ENCODE measurements at regions not wholly inside any gene's neighbourhood (a gene's known extent, or its start where the extent isn't known, plus 50 kb on each side); places are given as distances from the start of the nearest gene placed in this dataset.

GRCh38 chr5:133734916-133735315 is 122.6 kb upstream of the FSTL4 start:
- Mint-ChIP-seq H3K4me1 (no peaks in the 10 kb centered on the region), H3K27me3 (peaks cover 47% of the 10 kb centered on the region), H3K36me3 (ENCODE audit: low read depth) (no peaks in the 10 kb centered on the region), H3K4me3 (no peak overlapping the region), H3K27ac (no peak overlapping the region)
- no peaks in the 10 kb centered on the region for H3K9me3 ChIP-seq (ENCODE audit: control insufficient read depth, low read length, poor library complexity, severe bottlenecking)
- ATAC-seq (no peak), DNase-seq (no peak)

GRCh38 chr5:133732536-133732935 is 120.2 kb upstream of the FSTL4 start:
- Mint-ChIP-seq H3K36me3 (ENCODE audit: low read depth) (no peaks in the 10 kb centered on the region), H3K27ac (no peak overlapping the region), H3K27me3 (peaks cover 30% of the 10 kb centered on the region), H3K4me1 (no peaks in the 10 kb centered on the region), H3K4me3 (no peak overlapping the region)
- no peak for DNase-seq
- H3K9me3 ChIP-seq (ENCODE audit: control insufficient read depth, low read length, poor library complexity, severe bottlenecking), result no peaks in the 10 kb centered on the region
- no peak for ATAC-seq

GRCh38 chr5:133731951-133732350 is 119.6 kb upstream of the FSTL4 start:
- H3K4me1 Mint-ChIP-seq, result no peaks in the 10 kb centered on the region
- H3K4me3 Mint-ChIP-seq, result no peak overlapping the region
- peaks cover 30% of the 10 kb centered on the region for H3K27me3 Mint-ChIP-seq
- no peaks in the 10 kb centered on the region for H3K9me3 ChIP-seq (ENCODE audit: control insufficient read depth, low read length, poor library complexity, severe bottlenecking)
- ATAC-seq (no peak), DNase-seq (no peak)
- H3K27ac Mint-ChIP-seq, result no peak overlapping the region
- no peaks in the 10 kb centered on the region for H3K36me3 Mint-ChIP-seq (ENCODE audit: low read depth)

GRCh38 chr5:133730866-133731265 is 118.5 kb upstream of the FSTL4 start:
- ATAC-seq (no peak), DNase-seq (no peak)
- H3K4me1 Mint-ChIP-seq, result no peaks in the 10 kb centered on the region
- no peaks in the 10 kb centered on the region for H3K36me3 Mint-ChIP-seq (ENCODE audit: low read depth)
- H3K27me3 Mint-ChIP-seq, result peaks cover 27% of the 10 kb centered on the region
- H3K4me3 Mint-ChIP-seq, result no peak overlapping the region
- no peak overlapping the region for H3K27ac Mint-ChIP-seq
- H3K9me3 ChIP-seq (ENCODE audit: control insufficient read depth, low read length, poor library complexity, severe bottlenecking), result no peaks in the 10 kb centered on the region

GRCh38 chr5:133730346-133730745 is 118.0 kb upstream of the FSTL4 start:
- ATAC-seq (no peak), DNase-seq (no peak)
- peaks cover 23% of the 10 kb centered on the region for H3K27me3 Mint-ChIP-seq
- no peak overlapping the region for H3K27ac Mint-ChIP-seq
- no peaks in the 10 kb centered on the region for H3K36me3 Mint-ChIP-seq (ENCODE audit: low read depth)
- H3K4me3 Mint-ChIP-seq, result no peak overlapping the region
- H3K4me1 Mint-ChIP-seq, result no peaks in the 10 kb centered on the region
- H3K9me3 ChIP-seq (ENCODE audit: control insufficient read depth, low read length, poor library complexity, severe bottlenecking), result no peaks in the 10 kb centered on the region

GRCh38 chr5:133729800-133730199 is 117.5 kb upstream of the FSTL4 start:
- peaks cover 21% of the 10 kb centered on the region for H3K27me3 Mint-ChIP-seq
- H3K4me1 Mint-ChIP-seq, result no peaks in the 10 kb centered on the region
- no peaks in the 10 kb centered on the region for H3K36me3 Mint-ChIP-seq (ENCODE audit: low read depth)
- no peak overlapping the region for H3K27ac Mint-ChIP-seq
- no peaks in the 10 kb centered on the region for H3K9me3 ChIP-seq (ENCODE audit: control insufficient read depth, low read length, poor library complexity, severe bottlenecking)
- ATAC-seq (no peak), DNase-seq (no peak)
- no peak overlapping the region for H3K4me3 Mint-ChIP-seq

- Mint-ChIP-seq H3K27ac (no peak overlapping the region), H3K4me1 (no peaks in the 10 kb centered on the region), H3K4me3 (no peak overlapping the region), H3K27me3 (peaks cover 17% of the 10 kb centered on the region), H3K36me3 (ENCODE audit: low read depth) (no peaks in the 10 kb centered on the region)
- ATAC-seq, result no peak
- no peak for DNase-seq
- H3K9me3 ChIP-seq (ENCODE audit: control insufficient read depth, low read length, poor library complexity, severe bottlenecking), result no peaks in the 10 kb centered on the region
Observed at GRCh38 chr5:133728475-133728874, 116.1 kb upstream of the FSTL4 start.

GRCh38 chr5:133727636-133728035 is 115.3 kb upstream of the FSTL4 start:
- no peak overlapping the region for H3K27ac Mint-ChIP-seq
- DNase-seq (no peak), ATAC-seq (no peak)
- H3K36me3 Mint-ChIP-seq (ENCODE audit: low read depth), result no peaks in the 10 kb centered on the region
- H3K4me3 Mint-ChIP-seq, result no peak overlapping the region
- peaks cover 10% of the 10 kb centered on the region for H3K27me3 Mint-ChIP-seq
- H3K4me1 Mint-ChIP-seq, result no peaks in the 10 kb centered on the region
- H3K9me3 ChIP-seq (ENCODE audit: control insufficient read depth, low read length, poor library complexity, severe bottlenecking), result no peaks in the 10 kb centered on the region

GRCh38 chr5:133723651-133724366 is 111.5 kb upstream of the FSTL4 start:
- Mint-ChIP-seq H3K4me1 (no peaks in the 10 kb centered on the region), H3K27me3 (peaks cover 5% of the 10 kb centered on the region), H3K4me3 (no peak overlapping the region), H3K27ac (no peak overlapping the region), H3K36me3 (ENCODE audit: low read depth) (peaks cover 2% of the 10 kb centered on the region)
- DNase-seq, result no peak
- ATAC-seq, result no peak
- H3K9me3 ChIP-seq (ENCODE audit: control insufficient read depth, low read length, poor library complexity, severe bottlenecking), result no peaks in the 10 kb centered on the region

GRCh38 chr5:133723126-133723525 is 110.8 kb upstream of the FSTL4 start:
- no peaks in the 10 kb centered on the region for H3K9me3 ChIP-seq (ENCODE audit: control insufficient read depth, low read length, poor library complexity, severe bottlenecking)
- H3K4me3 Mint-ChIP-seq, result no peak overlapping the region
- H3K27ac Mint-ChIP-seq, result no peak overlapping the region
- no peaks in the 10 kb centered on the region for H3K4me1 Mint-ChIP-seq
- peaks cover 2% of the 10 kb centered on the region for H3K36me3 Mint-ChIP-seq (ENCODE audit: low read depth)
- no peak for ATAC-seq
- no peak for DNase-seq
- peaks cover 9% of the 10 kb centered on the region for H3K27me3 Mint-ChIP-seq

- Mint-ChIP-seq H3K27me3 (peaks cover 12% of the 10 kb centered on the region), H3K4me3 (no peak overlapping the region), H3K36me3 (ENCODE audit: low read depth) (peaks cover 2% of the 10 kb centered on the region), H3K27ac (no peak overlapping the region), H3K4me1 (no peaks in the 10 kb centered on the region)
- no peaks in the 10 kb centered on the region for H3K9me3 ChIP-seq (ENCODE audit: control insufficient read depth, low read length, poor library complexity, severe bottlenecking)
- ATAC-seq (no peak), DNase-seq (no peak)
Observed at GRCh38 chr5:133721365-133721764, 109.0 kb upstream of the FSTL4 start.

- no peak for ATAC-seq
- H3K27me3 Mint-ChIP-seq, result peaks cover 9% of the 10 kb centered on the region
- peaks cover 2% of the 10 kb centered on the region for H3K36me3 Mint-ChIP-seq (ENCODE audit: low read depth)
Observed at GRCh38 chr5:133718457-133718856, 106.1 kb upstream of the FSTL4 start.

GRCh38 chr5:133716532-133717183 is 104.3 kb upstream of the FSTL4 start:
- DNase-seq (no peak), ATAC-seq (no peak)
- Mint-ChIP-seq H3K27me3 (peaks cover 11% of the 10 kb centered on the region), H3K27ac (no peak overlapping the region), H3K4me3 (no peak overlapping the region), H3K4me1 (no peaks in the 10 kb centered on the region), H3K36me3 (ENCODE audit: low read depth) (no peaks in the 10 kb centered on the region)
- H3K9me3 ChIP-seq (ENCODE audit: control insufficient read depth, low read length, poor library complexity, severe bottlenecking), result no peaks in the 10 kb centered on the region

More at GRCh38 chr5:133718457-133718856, 106.1 kb upstream of the FSTL4 start:
- no peak overlapping the region for H3K27ac Mint-ChIP-seq
- H3K9me3 ChIP-seq (ENCODE audit: control insufficient read depth, low read length, poor library complexity, severe bottlenecking), result no peaks in the 10 kb centered on the region
- H3K4me3 Mint-ChIP-seq, result no peak overlapping the region
- no peaks in the 10 kb centered on the region for H3K4me1 Mint-ChIP-seq
- no peak for DNase-seq

- H3K9me3 ChIP-seq (ENCODE audit: control insufficient read depth, low read length, poor library complexity, severe bottlenecking), result no peaks in the 10 kb centered on the region
- DNase-seq (no peak), ATAC-seq (no peak)
- H3K27ac Mint-ChIP-seq, result no peak overlapping the region
- H3K4me1 Mint-ChIP-seq, result no peaks in the 10 kb centered on the region
- H3K36me3 Mint-ChIP-seq (ENCODE audit: low read depth), result no peaks in the 10 kb centered on the region
- peaks cover 21% of the 10 kb centered on the region for H3K27me3 Mint-ChIP-seq
- no peak overlapping the region for H3K4me3 Mint-ChIP-seq
Observed at GRCh38 chr5:133715616-133716015, 103.3 kb upstream of the FSTL4 start.

All from T-helper 17 cell (primary cell).